Hematopoietic multipotent progenitor cell treated with erythropoietin and hydrocortisone succinate and interleukin-3 and kit ligand, for 17 days (in vitro differentiated cells): ENCODE measurements at regions not wholly inside any gene's neighbourhood (a gene's known extent, or its start where the extent isn't known, plus 50 kb on each side); places are given as distances from the start of the nearest gene placed in this dataset.

Experiments used
- DNase-seq: peaks from one replicate; pipeline ENCODE4 v3.0.0-alpha.2; 2015; ENCODE audit warnings: low spot score

DNA sequence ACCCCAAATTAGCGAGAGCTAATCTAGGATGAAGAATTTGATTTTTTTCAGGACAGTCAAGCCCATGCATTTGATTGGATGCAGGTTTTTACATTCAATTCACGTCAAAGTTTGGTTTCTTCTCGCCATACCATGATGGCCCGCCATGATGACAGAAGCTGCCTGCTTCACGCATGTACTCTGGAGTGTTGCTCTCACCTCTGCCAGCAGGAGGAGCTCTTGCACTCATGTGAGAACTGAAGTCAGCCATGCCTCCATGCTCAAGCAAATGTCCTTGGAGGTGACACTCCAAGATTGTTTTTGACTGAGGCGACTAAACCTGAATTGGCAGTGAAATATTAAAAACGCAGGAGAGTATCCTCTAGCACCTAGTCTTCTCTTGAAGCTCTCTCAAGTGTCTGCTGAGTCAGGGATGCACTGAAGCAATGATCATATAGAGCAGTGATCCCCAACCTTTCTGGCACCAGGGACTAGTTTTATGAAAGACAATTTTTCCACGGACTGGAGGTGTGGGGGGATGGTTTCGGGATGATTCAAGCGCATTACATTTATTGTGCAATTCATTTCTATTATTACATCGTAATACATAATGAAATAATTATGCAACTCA is 120.9 kb downstream of the SAMMSON start:
- peak; percentile 61 for DNase-seq

GRCh38 chr3:70127192-70127591 is 127.7 kb downstream of the SAMMSON start:
- DNase-seq = no peak

DNA sequence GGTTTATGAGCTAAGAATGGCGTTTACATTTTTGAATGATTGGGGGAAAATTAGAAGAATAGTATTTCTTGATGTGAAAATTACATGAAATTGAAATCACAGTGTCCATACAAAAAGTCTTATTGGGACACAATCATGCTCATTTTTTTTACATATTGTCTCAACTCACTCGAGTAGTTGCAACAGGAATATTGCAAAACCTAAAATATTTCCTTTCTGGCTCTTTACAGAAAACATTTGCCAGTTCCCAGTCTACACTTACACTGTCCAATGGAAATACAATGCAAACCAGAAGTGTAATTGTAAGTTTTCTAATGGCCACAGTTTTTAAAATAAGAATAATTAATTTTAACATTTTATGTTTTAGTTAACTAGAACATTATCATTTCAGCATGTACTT is 137.8 kb downstream of the SAMMSON start:
- DNase-seq = no peak

DNA sequence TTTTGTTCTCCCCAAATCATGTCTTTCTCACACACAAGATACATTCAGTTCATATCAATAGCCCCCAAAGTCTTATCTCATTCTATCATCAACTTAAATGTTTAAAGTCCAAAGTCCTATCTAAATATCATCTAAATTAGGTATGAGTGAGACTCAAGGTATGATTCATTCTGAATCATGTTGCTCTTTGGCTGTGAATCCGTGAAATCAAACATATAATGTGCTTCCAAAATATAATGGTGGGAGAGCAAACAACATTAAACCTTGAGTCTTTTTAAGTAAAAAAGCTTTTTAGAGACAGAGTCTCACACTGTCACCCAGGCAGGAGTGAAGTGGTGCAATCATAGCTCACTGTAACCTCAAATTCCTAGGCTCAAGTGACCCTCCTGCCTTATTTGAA is 139.1 kb downstream of the SAMMSON start:
- no peak for DNase-seq
